DOHH2 (cell line): ENCODE measurements at regions not wholly inside any gene's neighbourhood (a gene's known extent, or its start where the extent isn't known, plus 50 kb on each side); places are given as distances from the start of the nearest gene placed in this dataset.

Experiments used
- EZH2phosphoT487 ChIP-seq: fragments of 200-600 bp; sonication (generic); IDR thresholded peaks from 2 replicates; pipeline ENCODE4 v1.6.1; 2017; ENCODE audit warnings: borderline replicate concordance, mild to moderate bottlenecking, antibody characterized with exemption, low read length, moderate library complexity, mixed read lengths
- TF ChIP-seq, protein P1 (sequence below): fragments of 200-600 bp; sonication (generic); IDR thresholded peaks from one replicate; pipeline ENCODE4 v1.5.1; 2014; ENCODE audit warnings: antibody characterized with exemption, mild to moderate bottlenecking, low read depth, low read length; ENCODE audit not compliant: poor library complexity, severe bottlenecking

DNA sequence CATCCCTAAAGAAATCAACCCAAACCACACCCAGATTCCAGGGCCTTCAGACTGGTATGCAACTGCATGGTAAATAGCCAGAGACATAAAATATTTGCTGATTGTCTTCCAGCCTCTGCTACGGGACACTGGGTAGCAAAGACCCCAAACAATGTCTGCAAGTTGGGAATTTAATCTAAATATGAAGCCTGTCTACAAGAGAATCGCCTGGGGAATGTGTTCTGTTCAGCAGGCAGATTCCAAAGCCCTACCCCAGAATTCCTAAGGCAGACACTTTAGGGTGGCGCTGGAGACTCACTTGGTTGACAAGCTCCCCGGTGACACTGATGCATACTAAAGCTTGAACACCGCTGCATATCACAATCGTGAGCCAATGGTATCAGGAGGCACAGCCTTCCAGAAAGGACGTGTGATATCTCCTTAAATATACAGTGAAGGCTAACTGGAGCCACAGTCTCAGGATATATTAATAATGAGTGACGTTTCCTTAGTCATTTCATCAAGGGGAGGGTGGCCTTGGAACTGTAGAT, 684.1 kb downstream of the NTRK3 start:
- TF ChIP-seq, protein P1, sequence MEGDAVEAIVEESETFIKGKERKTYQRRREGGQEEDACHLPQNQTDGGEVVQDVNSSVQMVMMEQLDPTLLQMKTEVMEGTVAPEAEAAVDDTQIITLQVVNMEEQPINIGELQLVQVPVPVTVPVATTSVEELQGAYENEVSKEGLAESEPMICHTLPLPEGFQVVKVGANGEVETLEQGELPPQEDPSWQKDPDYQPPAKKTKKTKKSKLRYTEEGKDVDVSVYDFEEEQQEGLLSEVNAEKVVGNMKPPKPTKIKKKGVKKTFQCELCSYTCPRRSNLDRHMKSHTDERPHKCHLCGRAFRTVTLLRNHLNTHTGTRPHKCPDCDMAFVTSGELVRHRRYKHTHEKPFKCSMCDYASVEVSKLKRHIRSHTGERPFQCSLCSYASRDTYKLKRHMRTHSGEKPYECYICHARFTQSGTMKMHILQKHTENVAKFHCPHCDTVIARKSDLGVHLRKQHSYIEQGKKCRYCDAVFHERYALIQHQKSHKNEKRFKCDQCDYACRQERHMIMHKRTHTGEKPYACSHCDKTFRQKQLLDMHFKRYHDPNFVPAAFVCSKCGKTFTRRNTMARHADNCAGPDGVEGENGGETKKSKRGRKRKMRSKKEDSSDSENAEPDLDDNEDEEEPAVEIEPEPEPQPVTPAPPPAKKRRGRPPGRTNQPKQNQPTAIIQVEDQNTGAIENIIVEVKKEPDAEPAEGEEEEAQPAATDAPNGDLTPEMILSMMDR: no peak
- TF ChIP-seq EZH2phosphoT487: no peak
